ENCODE measurements at regions not wholly inside any gene's neighbourhood (a gene's known extent, or its start where the extent isn't known, plus 50 kb on each side); places are given as distances from the start of the nearest gene placed in this dataset.
"Not testable (repeated sequence)": the region's sequence is repeated elsewhere in the genome, so short reads cannot be mapped to it uniquely, and the experiment has no call there.

DNA sequence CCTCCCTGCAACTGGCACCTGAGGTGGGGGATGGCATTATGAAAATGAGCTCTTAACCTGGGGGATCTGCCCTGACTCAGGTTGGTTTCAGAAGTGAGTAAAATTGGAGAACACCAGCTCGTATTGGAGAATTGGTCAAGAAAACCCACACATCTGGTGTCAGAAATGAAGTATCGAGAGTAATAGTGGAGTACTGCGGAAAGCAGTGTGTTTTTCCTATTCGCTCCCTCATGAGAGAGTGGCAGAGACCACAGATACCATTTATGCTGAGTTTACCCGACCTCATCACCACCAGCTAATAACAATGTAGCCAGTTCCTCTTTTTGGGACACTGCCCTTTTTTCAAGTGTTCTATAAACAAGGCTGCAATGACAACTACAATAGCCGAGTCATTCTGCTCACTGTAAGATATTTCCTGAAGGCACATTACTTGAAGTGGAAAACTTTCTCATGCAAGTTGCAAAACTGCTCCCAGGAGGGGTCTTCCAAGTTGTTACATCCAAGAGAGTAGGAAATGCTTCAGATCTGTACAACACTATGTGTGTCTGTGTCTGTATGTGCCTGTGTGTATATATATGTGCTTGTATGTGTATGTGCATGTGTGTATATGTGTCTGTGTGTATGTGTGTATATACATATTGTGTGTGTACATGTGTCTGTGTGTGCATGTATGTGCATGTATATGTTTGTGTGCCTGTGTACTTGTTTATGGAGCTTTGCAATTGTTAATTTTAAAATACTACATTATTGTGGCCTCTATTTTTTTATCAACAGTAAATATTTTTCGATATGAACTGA is 106.0 kb upstream of the CST7 start:
- H3K27ac ChIP-seq: no peak overlapping the region
- H3K27me3 ChIP-seq: no peaks in the 10 kb centered on the region
- H3K9me3 ChIP-seq (ENCODE audit: low read depth): no peaks in the 10 kb centered on the region
- no peak for DNase-seq (ENCODE audit: low read depth in 1 of 2, low spot score in 1 of 2)
- H3K36me3 ChIP-seq: no peaks in the 10 kb centered on the region
- H3K4me1 ChIP-seq (ENCODE audit: low read depth): no peaks in the 10 kb centered on the region
- no peak overlapping the region for H3K4me3 ChIP-seq
- TF ChIP-seq, protein P1, sequence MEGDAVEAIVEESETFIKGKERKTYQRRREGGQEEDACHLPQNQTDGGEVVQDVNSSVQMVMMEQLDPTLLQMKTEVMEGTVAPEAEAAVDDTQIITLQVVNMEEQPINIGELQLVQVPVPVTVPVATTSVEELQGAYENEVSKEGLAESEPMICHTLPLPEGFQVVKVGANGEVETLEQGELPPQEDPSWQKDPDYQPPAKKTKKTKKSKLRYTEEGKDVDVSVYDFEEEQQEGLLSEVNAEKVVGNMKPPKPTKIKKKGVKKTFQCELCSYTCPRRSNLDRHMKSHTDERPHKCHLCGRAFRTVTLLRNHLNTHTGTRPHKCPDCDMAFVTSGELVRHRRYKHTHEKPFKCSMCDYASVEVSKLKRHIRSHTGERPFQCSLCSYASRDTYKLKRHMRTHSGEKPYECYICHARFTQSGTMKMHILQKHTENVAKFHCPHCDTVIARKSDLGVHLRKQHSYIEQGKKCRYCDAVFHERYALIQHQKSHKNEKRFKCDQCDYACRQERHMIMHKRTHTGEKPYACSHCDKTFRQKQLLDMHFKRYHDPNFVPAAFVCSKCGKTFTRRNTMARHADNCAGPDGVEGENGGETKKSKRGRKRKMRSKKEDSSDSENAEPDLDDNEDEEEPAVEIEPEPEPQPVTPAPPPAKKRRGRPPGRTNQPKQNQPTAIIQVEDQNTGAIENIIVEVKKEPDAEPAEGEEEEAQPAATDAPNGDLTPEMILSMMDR (IDR thresholded peaks at IDR 0.05; ENCODE audit: low read depth, low read length): no peak

DNA sequence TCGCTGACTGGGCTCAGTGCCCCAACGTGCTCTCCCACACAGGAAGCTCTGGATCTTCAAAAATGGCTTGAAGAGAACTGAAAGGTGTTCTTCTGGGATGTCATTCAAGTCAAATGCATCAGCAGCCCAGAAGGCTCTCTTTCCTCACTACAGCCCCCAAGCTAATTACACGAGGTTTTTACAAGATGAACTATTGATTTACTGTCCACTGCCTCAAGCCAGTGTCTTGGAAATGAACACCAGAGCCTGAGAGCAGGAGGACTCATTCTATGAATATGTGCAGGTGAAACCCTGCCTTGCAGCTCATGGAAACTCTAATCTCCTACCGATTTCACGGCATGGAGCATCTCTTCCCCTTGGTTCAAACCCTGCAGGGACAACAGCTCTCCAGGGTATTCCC is 98.9 kb upstream of the CST7 start:
- TF ChIP-seq, protein P1 (IDR thresholded peaks at IDR 0.05; ENCODE audit: low read depth, low read length): no peak
- no peak for DNase-seq (ENCODE audit: low read depth in 1 of 2, low spot score in 1 of 2)
- Histone ChIP-seq H3K9me3 (ENCODE audit: low read depth) (no peaks in the 10 kb centered on the region), H3K27ac (no peak overlapping the region), H3K36me3 (no peaks in the 10 kb centered on the region), H3K4me1 (ENCODE audit: low read depth) (no peaks in the 10 kb centered on the region), H3K27me3 (no peaks in the 10 kb centered on the region), H3K4me3 (no peak overlapping the region)

DNA sequence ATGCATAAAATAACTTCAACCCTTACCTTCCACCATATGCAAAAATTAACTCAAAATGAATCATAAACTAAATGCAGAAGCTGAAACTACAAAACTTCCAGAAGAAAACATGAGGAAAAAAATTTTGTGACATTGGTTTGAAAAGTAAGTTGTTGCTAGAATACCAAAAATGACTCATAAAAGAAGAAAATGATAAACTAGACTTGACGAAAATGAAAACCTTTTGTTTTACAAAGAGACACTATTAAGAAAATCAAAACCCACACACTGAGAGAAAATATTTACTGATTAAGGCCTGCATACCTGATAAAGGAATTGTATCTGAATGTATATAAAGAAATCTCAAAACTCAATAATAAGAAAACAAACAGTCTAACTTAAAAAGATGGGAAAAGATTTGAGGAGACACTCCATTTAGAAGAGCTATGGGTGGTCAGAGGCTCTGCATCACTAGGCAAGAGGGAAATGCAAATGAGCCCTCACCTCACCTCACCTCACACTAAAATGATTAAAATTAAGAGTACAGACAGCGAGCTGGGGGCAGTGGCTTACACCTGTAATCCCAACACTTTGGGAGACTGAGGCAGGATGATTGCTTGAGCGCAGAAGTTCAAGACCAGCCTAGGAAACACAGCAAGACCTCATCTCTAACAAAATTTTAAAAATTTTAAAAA is 97.6 kb upstream of the CST7 start:
- no peaks in the 10 kb centered on the region for H3K27me3 ChIP-seq
- H3K27ac ChIP-seq: no peak overlapping the region
- no peak for DNase-seq (ENCODE audit: low read depth in 1 of 2, low spot score in 1 of 2)
- TF ChIP-seq, protein P1 (IDR thresholded peaks at IDR 0.05; ENCODE audit: low read depth, low read length): no peak
- H3K4me3 ChIP-seq: no peak overlapping the region
- no peaks in the 10 kb centered on the region for H3K4me1 ChIP-seq (ENCODE audit: low read depth)
- no peaks in the 10 kb centered on the region for H3K9me3 ChIP-seq (ENCODE audit: low read depth)
- H3K36me3 ChIP-seq: no peaks in the 10 kb centered on the region

DNA sequence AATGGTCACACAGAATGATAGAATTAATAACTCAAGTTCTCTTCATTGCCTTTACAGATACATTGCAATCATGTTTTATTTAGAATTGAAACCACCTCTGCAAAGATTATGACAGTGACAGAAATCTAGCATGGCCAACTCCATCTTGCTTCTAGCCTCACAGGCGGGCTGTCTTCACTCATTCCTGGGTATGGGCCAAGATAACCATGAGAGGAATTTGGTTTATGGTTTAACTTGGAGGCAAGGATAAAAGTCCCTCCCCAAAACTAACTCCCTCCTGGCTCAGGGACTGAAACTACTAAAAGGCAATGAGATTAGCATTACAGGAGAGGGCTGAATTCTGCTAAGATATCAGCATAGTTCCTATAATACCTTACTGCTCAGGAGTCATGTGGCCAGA is 95.2 kb upstream of the CST7 start:
- TF ChIP-seq, protein P1 (IDR thresholded peaks at IDR 0.05; ENCODE audit: low read depth, low read length): no peak

DNA sequence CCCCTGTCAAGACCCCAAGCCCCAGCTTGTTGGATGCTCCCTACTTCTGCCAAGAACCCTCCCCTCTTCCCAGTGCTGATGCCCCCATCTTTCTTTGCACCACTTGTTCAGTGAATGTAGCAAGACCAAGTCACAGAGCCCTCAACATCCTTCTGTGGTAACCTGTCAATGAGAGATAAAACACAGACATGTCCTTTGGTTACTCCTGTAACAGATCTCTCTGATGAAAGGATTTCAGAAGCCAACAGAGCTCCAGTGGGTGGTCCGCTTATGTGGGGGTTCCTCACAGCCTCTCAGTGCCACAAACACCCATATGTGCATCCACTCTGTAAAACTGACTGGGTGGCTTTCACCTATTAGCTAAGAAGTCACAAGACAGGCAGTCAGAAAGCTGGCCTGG is 93.2 kb upstream of the CST7 start:
- H3K4me3 ChIP-seq: no peak overlapping the region
- TF ChIP-seq, protein P1 (IDR thresholded peaks at IDR 0.05; ENCODE audit: low read depth, low read length): no peak
- DNase-seq (ENCODE audit: low read depth in 1 of 2, low spot score in 1 of 2): no peak
- H3K27ac ChIP-seq: no peak overlapping the region
- no peaks in the 10 kb centered on the region for H3K4me1 ChIP-seq (ENCODE audit: low read depth)
- no peaks in the 10 kb centered on the region for H3K36me3 ChIP-seq
- H3K9me3 ChIP-seq (ENCODE audit: low read depth): no peaks in the 10 kb centered on the region
- H3K27me3 ChIP-seq: no peaks in the 10 kb centered on the region

More for the DNA sequence above, 95.2 kb upstream of the CST7 start:
- Histone ChIP-seq H3K27ac (no peak overlapping the region), H3K4me3 (no peak overlapping the region), H3K27me3 (no peaks in the 10 kb centered on the region), H3K36me3 (no peaks in the 10 kb centered on the region), H3K9me3 (ENCODE audit: low read depth) (no peaks in the 10 kb centered on the region), H3K4me1 (ENCODE audit: low read depth) (no peaks in the 10 kb centered on the region)
- no peak for DNase-seq (ENCODE audit: low read depth in 1 of 2, low spot score in 1 of 2)

DNA sequence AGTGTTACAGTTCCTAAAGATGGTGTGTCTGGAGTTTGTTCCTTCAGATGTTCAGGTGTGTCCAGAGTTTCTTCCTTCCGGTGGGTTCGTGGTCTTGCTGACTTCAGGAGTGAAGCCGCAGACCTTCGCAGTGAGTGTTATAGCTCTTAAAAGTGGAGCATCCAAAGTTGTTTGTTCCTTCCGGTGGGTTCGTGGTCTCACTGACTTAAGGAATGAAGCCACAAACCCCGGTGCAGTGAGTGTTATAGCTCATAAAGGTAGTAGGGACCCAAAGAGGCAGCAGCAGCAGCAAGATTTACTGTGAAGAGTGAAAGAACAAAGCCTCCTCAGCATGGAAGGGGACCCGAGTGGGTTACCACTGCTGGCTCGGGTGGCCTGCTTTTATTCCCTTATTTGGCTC is 90.6 kb upstream of the CST7 start:
- not testable (repeated sequence) for H3K4me3 ChIP-seq, H3K36me3 ChIP-seq, H3K27me3 ChIP-seq

More for the DNA sequence above, 90.6 kb upstream of the CST7 start:
- H3K9me3 ChIP-seq (ENCODE audit: low read depth); DNase-seq (ENCODE audit: low read depth in 1 of 2, low spot score in 1 of 2); H3K4me1 ChIP-seq (ENCODE audit: low read depth); H3K27ac ChIP-seq: not testable (repeated sequence)
